HEK293 (cell line): ENCODE measurements at regions not wholly inside any gene's neighbourhood (a gene's known extent, or its start where the extent isn't known, plus 50 kb on each side); places are given as distances from the start of the nearest gene placed in this dataset.

Experiments
- MZF1 ChIP-seq: fragments of 450-650 bp; formaldehyde crosslinking; IDR thresholded peaks from 2 replicates; pipeline ENCODE4 v1.5.1; 2017; ENCODE audit warnings: missing biosample characterization, missing genetic modification characterization, borderline replicate concordance
- TRIM28 ChIP-seq: IDR thresholded peaks from 2 replicates; pipeline ENCODE4 v1.6.1; 2011; ENCODE audit warnings: low read length, control low read depth, borderline replicate concordance
- ZNF248 ChIP-seq: fragments of 450-650 bp; formaldehyde crosslinking; IDR thresholded peaks from 2 replicates; pipeline ENCODE4 v1.5.1; 2017; ENCODE audit warnings: missing biosample characterization, missing genetic modification characterization
- ZNF561 ChIP-seq: fragments of 450-650 bp; IDR thresholded peaks from 2 replicates; pipeline ENCODE4 v1.5.1; 2018; ENCODE audit warnings: missing biosample characterization, missing genetic modification characterization, borderline replicate concordance
- ZNF600 ChIP-seq: fragments of 450-650 bp; formaldehyde crosslinking; IDR thresholded peaks from 2 replicates; pipeline ENCODE4 v1.5.1; 2016; ENCODE audit warnings: missing biosample characterization, missing genetic modification characterization
- TF ChIP-seq, protein P1 (sequence below): fragments of 450-650 bp; formaldehyde crosslinking; IDR thresholded peaks from 2 replicates; pipeline ENCODE4 v1.5.1; 2016; ENCODE audit warnings: missing biosample characterization, missing genetic modification characterization
- TF ChIP-seq, protein P2 (sequence below): fragments of 450-650 bp; formaldehyde crosslinking; IDR thresholded peaks from 2 replicates; pipeline ENCODE4 v1.5.1; 2017; ENCODE audit warnings: missing biosample characterization, missing genetic modification characterization

DNA sequence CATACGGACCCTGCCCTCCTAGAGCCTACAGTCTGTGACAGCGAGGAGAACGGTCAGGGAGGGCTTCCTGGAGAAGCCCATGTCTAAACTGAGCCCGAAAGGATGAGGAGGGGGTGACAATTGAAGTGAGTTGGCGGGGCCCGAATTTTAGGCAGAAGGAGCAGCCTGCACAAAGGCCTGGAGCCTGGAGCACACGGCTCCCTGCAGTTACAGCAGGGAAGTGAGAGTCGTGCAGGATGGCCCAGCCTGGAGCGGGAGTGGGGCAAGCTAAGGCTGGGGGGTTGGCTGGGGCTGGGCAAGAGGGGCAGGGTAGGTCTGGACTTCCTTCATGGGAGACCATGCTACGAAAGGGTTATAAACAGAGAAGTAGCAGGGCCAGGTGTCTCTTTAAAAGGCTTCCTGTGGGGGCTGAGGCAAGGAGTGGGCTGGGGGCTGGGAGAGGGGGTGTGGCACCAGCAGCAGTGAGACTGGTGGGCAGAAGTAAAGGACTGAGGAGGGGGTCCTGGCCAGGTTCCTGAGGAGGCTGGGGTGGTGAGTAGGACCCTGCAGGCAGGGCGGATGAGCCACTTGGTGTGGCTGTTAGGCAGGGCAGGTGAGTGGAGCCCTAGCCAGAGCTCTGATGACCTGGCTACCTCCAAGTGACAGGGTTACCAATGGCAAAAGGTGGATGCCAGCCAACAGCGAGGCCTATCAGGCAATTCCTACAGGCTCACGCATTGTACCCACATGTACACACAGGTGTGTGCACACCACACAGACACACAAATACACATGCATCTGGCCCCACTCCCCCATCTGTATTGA lies 119.2 kb downstream of the MRPL14 start:
- TF ChIP-seq TRIM28 (no peak), MZF1 (tag by site-specific recombination) (no peak), ZNF600 (tag by site-specific recombination) (no peak), ZNF248 (no peak), ZNF561 (tag by site-specific recombination) (no peak)
- TF ChIP-seq, protein P1, sequence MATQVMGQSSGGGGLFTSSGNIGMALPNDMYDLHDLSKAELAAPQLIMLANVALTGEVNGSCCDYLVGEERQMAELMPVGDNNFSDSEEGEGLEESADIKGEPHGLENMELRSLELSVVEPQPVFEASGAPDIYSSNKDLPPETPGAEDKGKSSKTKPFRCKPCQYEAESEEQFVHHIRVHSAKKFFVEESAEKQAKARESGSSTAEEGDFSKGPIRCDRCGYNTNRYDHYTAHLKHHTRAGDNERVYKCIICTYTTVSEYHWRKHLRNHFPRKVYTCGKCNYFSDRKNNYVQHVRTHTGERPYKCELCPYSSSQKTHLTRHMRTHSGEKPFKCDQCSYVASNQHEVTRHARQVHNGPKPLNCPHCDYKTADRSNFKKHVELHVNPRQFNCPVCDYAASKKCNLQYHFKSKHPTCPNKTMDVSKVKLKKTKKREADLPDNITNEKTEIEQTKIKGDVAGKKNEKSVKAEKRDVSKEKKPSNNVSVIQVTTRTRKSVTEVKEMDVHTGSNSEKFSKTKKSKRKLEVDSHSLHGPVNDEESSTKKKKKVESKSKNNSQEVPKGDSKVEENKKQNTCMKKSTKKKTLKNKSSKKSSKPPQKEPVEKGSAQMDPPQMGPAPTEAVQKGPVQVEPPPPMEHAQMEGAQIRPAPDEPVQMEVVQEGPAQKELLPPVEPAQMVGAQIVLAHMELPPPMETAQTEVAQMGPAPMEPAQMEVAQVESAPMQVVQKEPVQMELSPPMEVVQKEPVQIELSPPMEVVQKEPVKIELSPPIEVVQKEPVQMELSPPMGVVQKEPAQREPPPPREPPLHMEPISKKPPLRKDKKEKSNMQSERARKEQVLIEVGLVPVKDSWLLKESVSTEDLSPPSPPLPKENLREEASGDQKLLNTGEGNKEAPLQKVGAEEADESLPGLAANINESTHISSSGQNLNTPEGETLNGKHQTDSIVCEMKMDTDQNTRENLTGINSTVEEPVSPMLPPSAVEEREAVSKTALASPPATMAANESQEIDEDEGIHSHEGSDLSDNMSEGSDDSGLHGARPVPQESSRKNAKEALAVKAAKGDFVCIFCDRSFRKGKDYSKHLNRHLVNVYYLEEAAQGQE (tag by site-specific recombination), result no peak
- TF ChIP-seq, protein P2, sequence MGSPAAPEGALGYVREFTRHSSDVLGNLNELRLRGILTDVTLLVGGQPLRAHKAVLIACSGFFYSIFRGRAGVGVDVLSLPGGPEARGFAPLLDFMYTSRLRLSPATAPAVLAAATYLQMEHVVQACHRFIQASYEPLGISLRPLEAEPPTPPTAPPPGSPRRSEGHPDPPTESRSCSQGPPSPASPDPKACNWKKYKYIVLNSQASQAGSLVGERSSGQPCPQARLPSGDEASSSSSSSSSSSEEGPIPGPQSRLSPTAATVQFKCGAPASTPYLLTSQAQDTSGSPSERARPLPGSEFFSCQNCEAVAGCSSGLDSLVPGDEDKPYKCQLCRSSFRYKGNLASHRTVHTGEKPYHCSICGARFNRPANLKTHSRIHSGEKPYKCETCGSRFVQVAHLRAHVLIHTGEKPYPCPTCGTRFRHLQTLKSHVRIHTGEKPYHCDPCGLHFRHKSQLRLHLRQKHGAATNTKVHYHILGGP, result no peak
